OCI-LY7 (cell line): ENCODE measurements at regions not wholly inside any gene's neighbourhood (a gene's known extent, or its start where the extent isn't known, plus 50 kb on each side); places are given as distances from the start of the nearest gene placed in this dataset.

ENCODE experiments used
- CTCF ChIP-seq: fragments of 200-600 bp; sonication (generic); conservative IDR thresholded peaks from 2 replicates; pipeline ENCODE4 v1.5.1; 2014; ENCODE audit warnings: mild to moderate bottlenecking, antibody characterized with exemption, low read length, moderate library complexity, mixed read lengths
- EZH2phosphoT487 ChIP-seq: fragments of 200-600 bp; sonication (generic); IDR thresholded peaks from 2 replicates; pipeline ENCODE4 v1.6.1; 2018; ENCODE audit warnings: low read depth, borderline replicate concordance, mild to moderate bottlenecking, mixed run types, antibody characterized with exemption, low read length, moderate library complexity, mixed read lengths

- TF ChIP-seq CTCF (no peak), EZH2phosphoT487 (no peak)
These were observed 263.8 kb upstream of the UBE2E2 start for GRCh38 chr3:22939349-22939748.
